OCI-LY1 (cell line): ENCODE measurements at regions not wholly inside any gene's neighbourhood (a gene's known extent, or its start where the extent isn't known, plus 50 kb on each side); places are given as distances from the start of the nearest gene placed in this dataset.

Source experiments
- H2AFZ ChIP-seq: fragments of 200-600 bp; sonication (generic), shearing (Covaris generic); 2 replicates; pipeline ENCODE4 v1.6.0; 2014; ENCODE audit warnings: antibody characterized with exemption, mild to moderate bottlenecking, low read length
- H3F3A ChIP-seq: fragments of 200-600 bp; sonication (generic), shearing (Covaris generic); 2 replicates; pipeline ENCODE4 v1.6.0; 2014; ENCODE audit warnings: mild to moderate bottlenecking, antibody characterized with exemption, low read length, moderate library complexity; ENCODE audit not compliant: insufficient read depth
- H3K27ac ChIP-seq: fragments of 200-600 bp; sonication (generic); 2 replicates; pipeline ENCODE4 v1.5.1; 2014; ENCODE audit warnings: low read length, mixed run types, mild to moderate bottlenecking, low read depth; ENCODE audit not compliant: poor library complexity, severe bottlenecking
- H3K27me3 ChIP-seq: fragments of 200-600 bp; sonication (generic); 2 replicates; pipeline ENCODE4 v1.6.0; 2014; ENCODE audit warnings: antibody characterized with exemption, mild to moderate bottlenecking, low read length, moderate library complexity; ENCODE audit not compliant: insufficient read depth
- H3K36me3 ChIP-seq: fragments of 200-600 bp; sonication (generic); 2 replicates; pipeline ENCODE4 v1.6.1; 2014; ENCODE audit warnings: mild to moderate bottlenecking, antibody characterized with exemption, low read length, moderate library complexity, mixed read lengths; ENCODE audit not compliant: insufficient read depth
- H3K4me1 ChIP-seq: fragments of 200-600 bp; sonication (generic); 2 replicates; pipeline ENCODE4 v1.5.1; 2014; ENCODE audit warnings: mild to moderate bottlenecking, low read length, moderate library complexity; ENCODE audit not compliant: insufficient read depth, severe bottlenecking
- H3K4me2 ChIP-seq: fragments of 200-600 bp; sonication (generic), shearing (Covaris generic); 2 replicates; pipeline ENCODE4 v1.6.1; 2014; ENCODE audit warnings: low read length
- H3K4me3 ChIP-seq: fragments of 200-600 bp; sonication (generic); 2 replicates; pipeline ENCODE4 v1.5.1; 2014; ENCODE audit warnings: low read length, low read depth, mild to moderate bottlenecking, mixed read lengths; ENCODE audit not compliant: poor library complexity, severe bottlenecking
- H3K79me2 ChIP-seq: fragments of 200-600 bp; shearing (Covaris generic); 2 replicates; pipeline ENCODE4 v1.6.1; 2016; ENCODE audit warnings: mixed run types, low read length, mixed read lengths; ENCODE audit not compliant: insufficient read depth
- H3K9ac ChIP-seq: fragments of 200-600 bp; sonication (generic), shearing (Covaris generic); 2 replicates; pipeline ENCODE4 v1.6.1; 2014; ENCODE audit warnings: mild to moderate bottlenecking, low read length, mixed read lengths
- H3K9me2 ChIP-seq: fragments of 200-600 bp; sonication (generic), shearing (Covaris generic); 2 replicates; pipeline ENCODE4 v1.6.1; 2014; ENCODE audit warnings: low read depth, mild to moderate bottlenecking, low read length, mixed read lengths
- H3K9me3 ChIP-seq: fragments of 200-600 bp; shearing (Covaris generic); 2 replicates; pipeline ENCODE4 v1.6.1; 2014; ENCODE audit warnings: low read length, mixed read lengths
- H4K20me1 ChIP-seq: fragments of 200-600 bp; sonication (generic), shearing (Covaris generic); 2 replicates; pipeline ENCODE4 v1.6.0; 2016; ENCODE audit warnings: mild to moderate bottlenecking, low read length; ENCODE audit not compliant: insufficient read depth
- CTCF ChIP-seq: fragments of 200-600 bp; sonication (generic), shearing (Covaris generic); IDR thresholded peaks from 2 replicates; pipeline ENCODE4 v1.5.1; 2017; ENCODE audit warnings: mild to moderate bottlenecking, antibody characterized with exemption, low read length, moderate library complexity, mixed read lengths
- EZH2 ChIP-seq: fragments of 200-600 bp; sonication (generic), shearing (Covaris generic); IDR thresholded peaks from 2 replicates; pipeline ENCODE4 v1.8.0; 2017; ENCODE audit warnings: borderline replicate concordance, mixed run types, mild to moderate bottlenecking, antibody characterized with exemption, low read length, moderate library complexity, mixed read lengths

GRCh38 chr2:181812106-181812743, 79.3 kb upstream of the ITPRID2 start:
- Histone ChIP-seq H3K9me3 (no peaks in the 10 kb centered on the region), H2AFZ (no peak overlapping the region), H3K4me3 (no peak overlapping the region), H3K27ac (no peak overlapping the region), H3K27me3 (no peaks in the 10 kb centered on the region), H3K9ac (no peak overlapping the region), H3F3A (no peaks in the 10 kb centered on the region), H3K4me1 (no peaks in the 10 kb centered on the region), H4K20me1 (no peaks in the 10 kb centered on the region), H3K4me2 (no peak overlapping the region), H3K79me2 (no peaks in the 10 kb centered on the region), H3K9me2 (no peaks in the 10 kb centered on the region), H3K36me3 (no peaks in the 10 kb centered on the region)
- TF ChIP-seq CTCF: no peak
- TF ChIP-seq EZH2: no peak

GRCh38 chr2:181814057-181814491, 77.5 kb upstream of the ITPRID2 start:
- H3K4me3 ChIP-seq: no peak overlapping the region
- H4K20me1 ChIP-seq: no peaks in the 10 kb centered on the region
- no peaks in the 10 kb centered on the region for H3F3A ChIP-seq
- H3K27me3 ChIP-seq: no peaks in the 10 kb centered on the region
- no peaks in the 10 kb centered on the region for H3K36me3 ChIP-seq
- no peaks in the 10 kb centered on the region for H3K4me1 ChIP-seq
- H3K9ac ChIP-seq: no peak overlapping the region
- H3K4me2 ChIP-seq: no peak overlapping the region
- H2AFZ ChIP-seq: no peak overlapping the region
- H3K79me2 ChIP-seq: no peaks in the 10 kb centered on the region
- TF ChIP-seq CTCF: no peak
- no peak for TF ChIP-seq EZH2
- H3K9me3 ChIP-seq: no peaks in the 10 kb centered on the region
- no peaks in the 10 kb centered on the region for H3K9me2 ChIP-seq
- no peak overlapping the region for H3K27ac ChIP-seq

DNA sequence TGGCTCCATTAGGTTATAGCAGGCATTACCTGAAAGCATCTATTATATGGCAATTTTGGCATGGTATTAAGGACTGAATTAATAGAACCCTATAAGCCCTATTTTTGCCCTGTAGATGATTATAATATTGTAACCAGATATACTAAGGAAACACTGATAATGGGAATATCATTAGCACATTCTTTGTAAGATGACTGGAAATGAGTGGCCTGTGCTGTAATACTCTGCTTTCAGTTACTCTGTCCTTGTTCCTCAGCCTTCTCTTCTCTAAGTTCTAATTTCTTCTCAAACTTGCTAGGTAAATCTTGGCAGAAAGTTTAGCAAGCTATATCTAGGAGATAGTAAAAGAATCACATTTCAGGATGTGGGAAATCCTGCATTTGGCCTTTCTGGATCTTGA, 74.0 kb upstream of the ITPRID2 start:
- H3K9me3 ChIP-seq: no peaks in the 10 kb centered on the region
- H2AFZ ChIP-seq: no peak overlapping the region
- no peaks in the 10 kb centered on the region for H3K27me3 ChIP-seq
- TF ChIP-seq EZH2: no peak
- TF ChIP-seq CTCF: no peak
- no peaks in the 10 kb centered on the region for H3K4me1 ChIP-seq
- H3K27ac ChIP-seq: no peak overlapping the region
- no peaks in the 10 kb centered on the region for H4K20me1 ChIP-seq
- H3K4me2 ChIP-seq: no peak overlapping the region
- no peak overlapping the region for H3K9ac ChIP-seq
- no peaks in the 10 kb centered on the region for H3K36me3 ChIP-seq
- no peaks in the 10 kb centered on the region for H3K9me2 ChIP-seq
- no peaks in the 10 kb centered on the region for H3K79me2 ChIP-seq
- H3F3A ChIP-seq: no peaks in the 10 kb centered on the region
- H3K4me3 ChIP-seq: no peak overlapping the region
